ENCODE measurements at regions not wholly inside any gene's neighbourhood (a gene's known extent, or its start where the extent isn't known, plus 50 kb on each side); places are given as distances from the start of the nearest gene placed in this dataset.

DNA sequence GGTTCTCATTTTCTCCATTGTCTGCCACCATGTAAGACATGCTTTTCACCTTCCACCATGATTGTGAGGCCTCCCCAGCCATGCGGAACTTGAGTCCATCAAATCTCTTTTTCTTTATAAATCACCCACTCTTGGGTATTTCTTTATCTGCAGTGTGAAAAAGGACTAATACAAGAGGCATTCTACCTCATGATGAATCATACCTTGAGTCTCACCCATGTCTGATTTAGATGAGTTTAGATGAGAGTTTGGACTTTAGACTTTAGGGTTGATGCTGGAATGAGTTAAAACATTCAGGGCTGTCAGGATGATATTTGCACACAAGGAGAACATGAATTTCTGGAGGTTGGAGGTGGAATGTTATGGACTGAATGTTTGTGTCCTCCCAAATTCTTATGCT is 545.6 kb downstream of the C6orf118 start:
- TF ChIP-seq, protein P1, sequence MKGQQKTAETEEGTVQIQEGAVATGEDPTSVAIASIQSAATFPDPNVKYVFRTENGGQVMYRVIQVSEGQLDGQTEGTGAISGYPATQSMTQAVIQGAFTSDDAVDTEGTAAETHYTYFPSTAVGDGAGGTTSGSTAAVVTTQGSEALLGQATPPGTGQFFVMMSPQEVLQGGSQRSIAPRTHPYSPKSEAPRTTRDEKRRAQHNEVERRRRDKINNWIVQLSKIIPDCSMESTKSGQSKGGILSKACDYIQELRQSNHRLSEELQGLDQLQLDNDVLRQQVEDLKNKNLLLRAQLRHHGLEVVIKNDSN (IDR thresholded peaks at IDR 0.05): no peak
- no peak for TF ChIP-seq EGR1 (IDR thresholded peaks at IDR 0.05)
- TF ChIP-seq CREB1 (IDR thresholded peaks at IDR 0.05; ENCODE audit: low read depth): no peak
- TF ChIP-seq TAF1 (IDR thresholded peaks at IDR 0.05; ENCODE audit: low read depth): no peak
- TF ChIP-seq YY1 (IDR thresholded peaks at IDR 0.05; ENCODE audit: low read depth): no peak
- TF ChIP-seq NFIC (IDR thresholded peaks at IDR 0.05): no peak
- no peak for TF ChIP-seq RAD21 (IDR thresholded peaks at IDR 0.05; ENCODE audit: low read depth)

DNA sequence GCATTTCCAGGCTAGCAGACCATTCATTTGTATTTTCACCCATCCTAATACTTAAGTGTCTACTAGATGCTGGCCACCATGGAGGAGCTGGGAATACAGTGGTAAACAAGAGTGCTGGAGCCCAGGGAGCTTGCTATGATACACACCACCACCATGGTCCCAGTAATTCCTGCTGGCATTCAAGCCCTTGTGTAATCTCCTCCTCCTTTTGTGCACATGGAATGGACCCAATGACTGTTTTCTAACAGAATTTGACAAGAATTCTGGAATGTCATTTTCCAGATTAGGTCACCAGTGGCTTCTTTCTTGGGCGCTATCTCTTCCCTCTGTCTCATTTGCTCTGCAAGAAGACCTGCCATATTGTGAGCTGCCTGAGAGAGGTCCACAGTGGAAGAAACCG is 552.0 kb downstream of the C6orf118 start:
- TF ChIP-seq ZBTB7A (IDR thresholded peaks at IDR 0.05; ENCODE audit: low read depth): no peak
- TF ChIP-seq, protein P1 (IDR thresholded peaks at IDR 0.05): no peak
- TF ChIP-seq, protein P2, sequence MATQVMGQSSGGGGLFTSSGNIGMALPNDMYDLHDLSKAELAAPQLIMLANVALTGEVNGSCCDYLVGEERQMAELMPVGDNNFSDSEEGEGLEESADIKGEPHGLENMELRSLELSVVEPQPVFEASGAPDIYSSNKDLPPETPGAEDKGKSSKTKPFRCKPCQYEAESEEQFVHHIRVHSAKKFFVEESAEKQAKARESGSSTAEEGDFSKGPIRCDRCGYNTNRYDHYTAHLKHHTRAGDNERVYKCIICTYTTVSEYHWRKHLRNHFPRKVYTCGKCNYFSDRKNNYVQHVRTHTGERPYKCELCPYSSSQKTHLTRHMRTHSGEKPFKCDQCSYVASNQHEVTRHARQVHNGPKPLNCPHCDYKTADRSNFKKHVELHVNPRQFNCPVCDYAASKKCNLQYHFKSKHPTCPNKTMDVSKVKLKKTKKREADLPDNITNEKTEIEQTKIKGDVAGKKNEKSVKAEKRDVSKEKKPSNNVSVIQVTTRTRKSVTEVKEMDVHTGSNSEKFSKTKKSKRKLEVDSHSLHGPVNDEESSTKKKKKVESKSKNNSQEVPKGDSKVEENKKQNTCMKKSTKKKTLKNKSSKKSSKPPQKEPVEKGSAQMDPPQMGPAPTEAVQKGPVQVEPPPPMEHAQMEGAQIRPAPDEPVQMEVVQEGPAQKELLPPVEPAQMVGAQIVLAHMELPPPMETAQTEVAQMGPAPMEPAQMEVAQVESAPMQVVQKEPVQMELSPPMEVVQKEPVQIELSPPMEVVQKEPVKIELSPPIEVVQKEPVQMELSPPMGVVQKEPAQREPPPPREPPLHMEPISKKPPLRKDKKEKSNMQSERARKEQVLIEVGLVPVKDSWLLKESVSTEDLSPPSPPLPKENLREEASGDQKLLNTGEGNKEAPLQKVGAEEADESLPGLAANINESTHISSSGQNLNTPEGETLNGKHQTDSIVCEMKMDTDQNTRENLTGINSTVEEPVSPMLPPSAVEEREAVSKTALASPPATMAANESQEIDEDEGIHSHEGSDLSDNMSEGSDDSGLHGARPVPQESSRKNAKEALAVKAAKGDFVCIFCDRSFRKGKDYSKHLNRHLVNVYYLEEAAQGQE (IDR thresholded peaks at IDR 0.05; ENCODE audit: low read depth): no peak
- no peak for TF ChIP-seq NFIC (IDR thresholded peaks at IDR 0.05)
- TF ChIP-seq FOXM1 (IDR thresholded peaks at IDR 0.05; ENCODE audit: borderline replicate concordance, low read depth): no peak
- no peak for TF ChIP-seq TCF12 (IDR thresholded peaks at IDR 0.05; ENCODE audit: low read depth)
- no peak for TF ChIP-seq CEBPB (IDR thresholded peaks at IDR 0.05)
- TF ChIP-seq YY1 (IDR thresholded peaks at IDR 0.05; ENCODE audit: low read depth): no peak
- no peak for TF ChIP-seq CREB1 (IDR thresholded peaks at IDR 0.05; ENCODE audit: low read depth)
- TF ChIP-seq RAD21 (IDR thresholded peaks at IDR 0.05; ENCODE audit: low read depth): no peak
- TF ChIP-seq, protein P3, sequence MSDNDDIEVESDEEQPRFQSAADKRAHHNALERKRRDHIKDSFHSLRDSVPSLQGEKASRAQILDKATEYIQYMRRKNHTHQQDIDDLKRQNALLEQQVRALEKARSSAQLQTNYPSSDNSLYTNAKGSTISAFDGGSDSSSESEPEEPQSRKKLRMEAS (IDR thresholded peaks at IDR 0.05): no peak
- no peak for TF ChIP-seq EP300 (IDR thresholded peaks at IDR 0.05; ENCODE audit: borderline replicate concordance)
- no peak for TF ChIP-seq TEAD4 (IDR thresholded peaks at IDR 0.05)
- TF ChIP-seq TAF1 (IDR thresholded peaks at IDR 0.05; ENCODE audit: low read depth): no peak
- no peak for TF ChIP-seq EGR1 (IDR thresholded peaks at IDR 0.05)

DNA sequence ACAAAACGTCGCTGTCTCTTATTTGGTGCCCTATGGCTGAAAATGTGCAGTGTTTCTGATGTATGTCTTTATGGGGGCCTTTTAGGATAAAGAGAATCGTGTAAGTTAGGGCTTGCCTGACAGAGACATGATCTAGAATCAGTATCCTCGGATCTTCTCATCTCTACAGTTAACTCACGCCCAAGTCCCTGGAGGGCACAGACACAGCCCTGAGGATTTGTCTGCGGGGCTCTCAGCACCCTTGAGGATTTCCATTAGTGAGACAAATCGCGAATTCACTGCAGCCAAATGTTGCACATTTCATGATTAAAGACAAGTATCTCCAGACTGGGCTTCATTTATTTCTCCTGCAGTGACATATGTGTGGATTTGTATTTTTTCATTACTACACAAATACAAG is 552.7 kb downstream of the C6orf118 start:
- TF ChIP-seq YY1 (IDR thresholded peaks at IDR 0.05; ENCODE audit: low read depth) (no peak), CEBPB (IDR thresholded peaks at IDR 0.05) (no peak), EP300 (IDR thresholded peaks at IDR 0.05; ENCODE audit: borderline replicate concordance) (no peak), EGR1 (IDR thresholded peaks at IDR 0.05) (no peak), TCF12 (IDR thresholded peaks at IDR 0.05; ENCODE audit: low read depth) (no peak), FOXM1 (IDR thresholded peaks at IDR 0.05; ENCODE audit: borderline replicate concordance, low read depth) (no peak), ZBTB7A (IDR thresholded peaks at IDR 0.05; ENCODE audit: low read depth) (no peak), RAD21 (IDR thresholded peaks at IDR 0.05; ENCODE audit: low read depth) (no peak), NFIC (IDR thresholded peaks at IDR 0.05) (no peak), TAF1 (IDR thresholded peaks at IDR 0.05; ENCODE audit: low read depth) (no peak), TEAD4 (IDR thresholded peaks at IDR 0.05) (no peak), CREB1 (IDR thresholded peaks at IDR 0.05; ENCODE audit: low read depth) (no peak)
- TF ChIP-seq, protein P1 (IDR thresholded peaks at IDR 0.05): no peak
- TF ChIP-seq, protein P2 (IDR thresholded peaks at IDR 0.05; ENCODE audit: low read depth): no peak
- TF ChIP-seq, protein P3 (IDR thresholded peaks at IDR 0.05): no peak

DNA sequence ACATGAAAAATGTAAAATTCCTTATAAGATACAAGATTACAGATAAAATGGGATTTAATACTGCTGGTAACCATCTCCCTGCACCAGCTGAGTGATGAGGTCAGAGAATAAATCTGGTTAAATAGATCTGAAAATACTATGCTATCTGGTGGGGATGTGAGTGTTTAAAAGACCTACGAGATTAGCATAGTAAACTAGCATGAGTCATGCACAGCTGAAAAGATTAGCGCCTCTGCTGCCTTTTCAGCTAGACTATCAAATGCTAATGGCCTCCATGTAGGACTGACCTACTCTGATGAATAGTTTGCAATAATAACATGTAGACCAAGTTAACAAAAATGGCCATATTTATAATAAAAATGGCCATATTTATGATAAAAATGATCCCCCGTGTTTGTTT is 553.3 kb downstream of the C6orf118 start:
- TF ChIP-seq CREB1 (IDR thresholded peaks at IDR 0.05; ENCODE audit: low read depth) (no peak), TCF12 (IDR thresholded peaks at IDR 0.05; ENCODE audit: low read depth) (no peak), FOXM1 (IDR thresholded peaks at IDR 0.05; ENCODE audit: borderline replicate concordance, low read depth) (no peak), EGR1 (IDR thresholded peaks at IDR 0.05) (no peak), TAF1 (IDR thresholded peaks at IDR 0.05; ENCODE audit: low read depth) (no peak), YY1 (IDR thresholded peaks at IDR 0.05; ENCODE audit: low read depth) (no peak), RAD21 (IDR thresholded peaks at IDR 0.05; ENCODE audit: low read depth) (no peak), EP300 (IDR thresholded peaks at IDR 0.05; ENCODE audit: borderline replicate concordance) (no peak), NFIC (IDR thresholded peaks at IDR 0.05) (no peak), TEAD4 (IDR thresholded peaks at IDR 0.05) (no peak), ZBTB7A (IDR thresholded peaks at IDR 0.05; ENCODE audit: low read depth) (no peak)
- TF ChIP-seq, protein P1 (IDR thresholded peaks at IDR 0.05): no peak
- TF ChIP-seq, protein P2 (IDR thresholded peaks at IDR 0.05; ENCODE audit: low read depth): no peak
